22Rv1 (cell line): ENCODE measurements at regions not wholly inside any gene's neighbourhood (a gene's known extent, or its start where the extent isn't known, plus 50 kb on each side); places are given as distances from the start of the nearest gene placed in this dataset.

Experiments
- CTCF ChIP-seq: fragments of 450-650 bp; IDR thresholded peaks from 2 replicates; pipeline ENCODE4 v1.5.1; 2017; ENCODE audit warnings: mild to moderate bottlenecking
- ZFX ChIP-seq: fragments of 450-650 bp; IDR thresholded peaks from 2 replicates; pipeline ENCODE4 v1.6.1; 2017; ENCODE audit warnings: antibody characterized with exemption, borderline replicate concordance

- TF ChIP-seq CTCF (no peak), ZFX (no peak)
Measured at GRCh38 chr3:20558161-20558560, 372.2 kb upstream of the SGO1 start.
